AG04450 (cell line): ENCODE measurements at regions not wholly inside any gene's neighbourhood (a gene's known extent, or its start where the extent isn't known, plus 50 kb on each side); places are given as distances from the start of the nearest gene placed in this dataset.

Source experiments
- CTCF ChIA-PET: fragments of 300-600, 350-600 bp; formaldehyde crosslinking; extraction: SDS; loops from one replicate; lab custom pipeline; 2022; ENCODE audit warnings: antibody characterized with exemption, inconsistent platforms; lab: Charles Lee
- POLR2A ChIA-PET: fragments of 350-600 bp; formaldehyde crosslinking; extraction: SDS; loops from one replicate; lab custom pipeline; 2021; ENCODE audit warnings: antibody characterized with exemption, inconsistent platforms; lab: Yijun Ruan, JAX
- DNase-seq: peaks from one replicate; pipeline ENCODE4 v3.0.0-alpha.2; 2011; ENCODE audit warnings: low read depth, low spot score
- H3K27ac ChIP-seq: one replicate; pipeline ENCODE4 v1.5.1; 2012; ENCODE audit warnings: low read depth, low read length, control low read depth
- H3K27me3 ChIP-seq: one replicate; pipeline ENCODE4 v1.6.0; 2012; ENCODE audit warnings: low read length; ENCODE audit not compliant: control insufficient read depth, insufficient read depth
- H3K4me3 ChIP-seq: 2 replicates; pipeline ENCODE4 v1.5.1; 2011; ENCODE audit warnings: mild to moderate bottlenecking, low read depth, low read length, control low read depth
- H3K9me3 ChIP-seq: 2 replicates; pipeline ENCODE4 v1.5.1; 2012; ENCODE audit warnings: low read length; ENCODE audit not compliant: control insufficient read depth, insufficient read depth
- TF ChIP-seq, protein P1 (sequence below): IDR thresholded peaks from 2 replicates; pipeline ENCODE4 v1.5.1; 2011; ENCODE audit warnings: low read depth, low read length, control low read depth, inconsistent platforms

DNA sequence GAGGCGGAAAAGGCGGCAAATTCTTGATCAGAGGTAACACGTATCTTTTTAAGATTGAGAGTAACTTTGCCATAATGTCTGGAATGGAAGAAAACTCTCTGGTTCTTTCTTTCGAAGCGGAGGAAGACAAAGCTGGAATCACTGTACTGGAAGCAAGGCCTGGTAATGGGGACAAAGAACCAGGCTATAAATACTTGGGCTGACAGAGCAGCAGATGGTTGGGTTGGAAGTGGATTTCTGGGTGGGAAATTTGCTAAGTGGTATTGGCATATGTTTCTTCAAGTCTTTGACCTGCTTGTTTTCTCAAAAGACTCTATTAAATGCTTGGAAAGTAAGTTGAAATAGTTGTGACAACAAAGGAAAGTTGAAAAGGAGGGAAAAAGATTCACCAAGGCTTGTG lies 87.3 kb upstream of the SFMBT2 start:
- CTCF ChIA-PET = interaction anchor here (1.1 kb wide), 1 partner anchor 27 kb away, joined by 3 read pairs; no protein-coding TSS in a partner anchor
- Histone ChIP-seq H3K27ac (no peak overlapping the region), H3K4me3 (no peak overlapping the region), H3K27me3 (peaks cover 2% of the 10 kb centered on the region), H3K9me3 (peaks cover 11% of the 10 kb centered on the region)
- POLR2A ChIA-PET = no interaction called here
- DNase-seq = no peak
- TF ChIP-seq, protein P1, sequence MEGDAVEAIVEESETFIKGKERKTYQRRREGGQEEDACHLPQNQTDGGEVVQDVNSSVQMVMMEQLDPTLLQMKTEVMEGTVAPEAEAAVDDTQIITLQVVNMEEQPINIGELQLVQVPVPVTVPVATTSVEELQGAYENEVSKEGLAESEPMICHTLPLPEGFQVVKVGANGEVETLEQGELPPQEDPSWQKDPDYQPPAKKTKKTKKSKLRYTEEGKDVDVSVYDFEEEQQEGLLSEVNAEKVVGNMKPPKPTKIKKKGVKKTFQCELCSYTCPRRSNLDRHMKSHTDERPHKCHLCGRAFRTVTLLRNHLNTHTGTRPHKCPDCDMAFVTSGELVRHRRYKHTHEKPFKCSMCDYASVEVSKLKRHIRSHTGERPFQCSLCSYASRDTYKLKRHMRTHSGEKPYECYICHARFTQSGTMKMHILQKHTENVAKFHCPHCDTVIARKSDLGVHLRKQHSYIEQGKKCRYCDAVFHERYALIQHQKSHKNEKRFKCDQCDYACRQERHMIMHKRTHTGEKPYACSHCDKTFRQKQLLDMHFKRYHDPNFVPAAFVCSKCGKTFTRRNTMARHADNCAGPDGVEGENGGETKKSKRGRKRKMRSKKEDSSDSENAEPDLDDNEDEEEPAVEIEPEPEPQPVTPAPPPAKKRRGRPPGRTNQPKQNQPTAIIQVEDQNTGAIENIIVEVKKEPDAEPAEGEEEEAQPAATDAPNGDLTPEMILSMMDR = no peak

DNA sequence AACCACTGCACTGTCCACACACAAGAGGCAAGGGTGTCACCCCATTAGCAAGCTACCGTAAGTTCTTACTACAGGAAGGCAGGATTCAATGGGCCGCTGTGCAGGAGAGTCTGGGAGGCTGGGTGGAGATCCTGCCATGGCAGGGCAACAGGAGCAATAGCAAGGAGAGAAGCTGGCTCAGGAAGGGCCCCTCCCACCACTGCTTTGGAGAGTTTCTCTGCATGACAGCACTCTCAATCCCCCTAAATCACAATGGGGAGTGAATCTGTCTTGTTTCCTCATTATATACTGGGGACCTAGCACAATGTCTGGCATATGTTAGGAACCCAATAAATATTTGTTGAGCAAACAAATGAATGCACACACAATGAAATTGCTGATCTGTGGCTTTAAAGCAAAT lies 83.2 kb upstream of the SFMBT2 start:
- Histone ChIP-seq H3K4me3 (no peak overlapping the region), H3K9me3 (peaks cover 3% of the 10 kb centered on the region; the same call in 1 of the 2 replicates), H3K27me3 (peaks cover 2% of the 10 kb centered on the region), H3K27ac (no peak overlapping the region)
- POLR2A ChIA-PET = no interaction called here
- TF ChIP-seq, protein P1 = no peak
- CTCF ChIA-PET = no interaction called here
- no peak for DNase-seq

DNA sequence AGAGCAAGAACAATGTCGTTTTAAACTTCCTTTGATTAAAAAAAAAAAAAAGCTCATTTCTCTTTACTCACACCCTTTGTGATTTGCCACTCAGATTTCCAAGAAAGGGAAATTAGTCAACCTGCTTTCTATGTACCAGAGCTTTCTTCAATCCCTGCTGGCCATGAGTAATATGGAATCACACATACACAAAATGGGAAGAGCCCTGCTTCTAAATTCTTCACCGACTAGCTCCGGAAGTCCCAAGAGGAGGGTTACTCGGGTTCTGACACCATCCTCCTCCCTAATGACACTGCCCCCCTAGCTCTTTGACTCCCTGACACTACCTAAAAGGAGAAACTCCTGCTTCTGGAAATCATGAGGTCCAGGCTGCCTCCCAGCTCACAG lies 81.8 kb upstream of the SFMBT2 start:
- CTCF ChIA-PET = interaction anchor here (1.0 kb wide), 1 partner anchor 372 kb away, joined by 3 read pairs; no protein-coding TSS in a partner anchor
- DNase-seq = no peak

DNA sequence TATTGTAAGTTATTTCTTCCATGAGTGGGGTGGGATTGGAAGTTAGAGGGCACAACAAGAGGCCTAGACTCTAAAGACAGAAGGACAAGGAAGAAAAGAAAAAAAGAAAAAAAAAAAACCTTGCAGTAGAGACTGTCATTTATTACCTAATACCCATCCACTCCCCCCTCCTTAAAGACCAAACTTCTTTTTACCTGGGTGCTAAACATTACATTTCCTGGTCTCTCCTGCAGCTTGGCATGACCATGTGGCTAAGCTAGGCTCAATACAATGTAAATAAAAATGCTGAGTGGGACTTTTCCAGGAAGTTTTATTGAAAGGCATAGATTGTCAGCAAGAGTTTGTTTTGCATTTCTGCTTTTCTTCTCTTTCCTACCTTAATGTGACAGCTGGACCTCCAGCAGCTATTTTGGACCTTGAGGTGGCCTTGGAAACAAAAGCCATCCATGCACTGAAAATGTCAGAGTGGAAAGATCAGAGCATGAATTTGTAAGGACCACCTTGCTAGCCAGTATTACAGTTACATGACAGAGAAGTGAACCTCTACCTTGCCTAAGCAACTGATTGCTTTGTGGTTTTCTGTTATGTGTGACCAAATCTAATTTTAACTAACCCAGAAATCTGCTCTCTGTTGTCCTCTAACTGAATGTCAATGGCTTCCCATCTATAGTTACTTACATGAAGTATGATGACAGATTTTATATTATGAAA lies 81.3 kb upstream of the SFMBT2 start:
- H3K9me3 ChIP-seq = peaks cover 2% of the 10 kb centered on the region; the same call in 1 of the 2 replicates
- H3K27me3 ChIP-seq = peaks cover 2% of the 10 kb centered on the region
- CTCF ChIA-PET = interaction anchor here (1.0 kb wide), 1 partner anchor 371 kb away, joined by 3 read pairs; no protein-coding TSS in a partner anchor
- DNase-seq = no peak
- no peak overlapping the region for H3K27ac ChIP-seq
- TF ChIP-seq, protein P1 = no peak
- no peak overlapping the region for H3K4me3 ChIP-seq
- POLR2A ChIA-PET = no interaction called here

More for the DNA sequence above, 81.8 kb upstream of the SFMBT2 start:
- Histone ChIP-seq H3K27ac (no peak overlapping the region), H3K9me3 (peaks cover 3% of the 10 kb centered on the region; the same call in 1 of the 2 replicates), H3K27me3 (peaks cover 2% of the 10 kb centered on the region), H3K4me3 (no peak overlapping the region)
- POLR2A ChIA-PET = no interaction called here
- TF ChIP-seq, protein P1 = no peak

DNA sequence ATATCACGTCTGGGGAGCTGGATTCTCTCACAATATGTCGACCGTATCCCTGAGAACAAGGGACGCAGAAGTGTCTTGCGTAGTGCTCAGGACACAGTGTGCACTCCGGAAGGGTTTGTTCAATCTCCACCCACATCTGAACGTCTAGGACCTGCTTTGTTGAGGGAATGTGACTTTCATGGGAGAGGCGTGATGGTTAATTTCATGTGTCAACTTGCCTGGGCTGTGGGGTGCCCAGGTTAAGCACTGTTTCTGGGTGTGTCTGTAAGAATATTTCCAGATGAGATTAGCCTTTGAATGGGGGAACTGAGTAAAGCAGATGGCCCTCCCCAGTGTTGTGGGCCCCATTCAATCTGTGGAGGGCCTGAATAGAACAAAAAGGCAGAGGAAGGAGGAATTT lies 80.4 kb upstream of the SFMBT2 start:
- no peak overlapping the region for H3K4me3 ChIP-seq
- TF ChIP-seq, protein P1 = no peak
- H3K9me3 ChIP-seq = no peaks in the 10 kb centered on the region
- peaks cover 2% of the 10 kb centered on the region for H3K27me3 ChIP-seq
- H3K27ac ChIP-seq = no peak overlapping the region
- no peak for DNase-seq
- ChIA-PET CTCF (no interaction called here), POLR2A (no interaction called here)
